ENCODE measurements at regions not wholly inside any gene's neighbourhood (a gene's known extent, or its start where the extent isn't known, plus 50 kb on each side); places are given as distances from the start of the nearest gene placed in this dataset.
A peak's percentile ranks its signal among the peaks of the same experiment; 100 is the strongest.

DNA sequence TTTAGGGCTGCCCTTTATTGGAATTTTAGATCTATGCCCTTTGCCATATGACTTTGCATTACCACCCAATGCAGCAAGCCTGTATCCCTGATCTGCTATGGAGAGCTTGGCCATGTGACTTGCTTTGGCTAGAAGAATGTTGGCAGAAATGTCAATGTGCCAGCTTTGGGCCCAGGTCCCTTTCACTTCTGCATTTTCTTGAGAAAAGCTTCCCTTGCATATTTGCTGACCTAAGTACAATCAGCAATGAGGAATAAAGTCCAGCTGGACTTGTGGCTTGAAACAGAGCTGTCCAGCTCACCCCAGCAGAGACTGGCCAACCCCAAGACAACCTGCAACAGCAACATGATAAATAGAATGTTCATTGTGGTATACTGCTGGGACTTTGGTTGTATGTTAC, 135.9 kb downstream of the PAH start:
- TF ChIP-seq POLR2AphosphoS5 (IDR thresholded peaks at IDR 0.05; ENCODE audit: low read depth, low read length) (no peak), TAF1 (IDR thresholded peaks at IDR 0.05; ENCODE audit: borderline replicate concordance, low read depth, low read length) (no peak), POLR2A (IDR thresholded peaks at IDR 0.05; ENCODE audit: low read depth, low read length) (no peak)
- no peak for DNase-seq (ENCODE audit: insufficient read length)
- no peak for FAIRE-seq

DNA sequence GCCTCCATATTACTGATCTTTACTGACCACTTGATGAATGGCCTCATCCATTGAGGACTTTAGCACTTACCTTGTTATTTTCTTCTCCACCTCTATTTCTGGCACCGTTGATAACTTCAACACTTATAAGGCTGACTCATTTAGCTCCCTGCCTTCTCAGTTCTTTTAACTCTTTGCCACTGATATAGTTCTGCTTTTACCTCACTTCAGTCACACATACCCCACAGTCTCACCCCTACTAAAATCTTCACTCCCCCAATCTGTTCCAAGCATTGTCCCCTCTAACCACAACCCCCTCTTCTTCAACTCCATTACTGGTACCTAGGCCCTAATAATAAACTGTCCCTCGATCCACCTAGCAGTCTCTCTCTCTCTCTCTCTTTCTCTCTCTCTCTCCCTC, 141.0 kb downstream of the PAH start:
- DNase-seq (ENCODE audit: insufficient read length) (no peak), FAIRE-seq (no peak)
- TF ChIP-seq POLR2AphosphoS5 (IDR thresholded peaks at IDR 0.05; ENCODE audit: low read depth, low read length): no peak
- TF ChIP-seq TAF1 (IDR thresholded peaks at IDR 0.05; ENCODE audit: borderline replicate concordance, low read depth, low read length): no peak
- no peak for TF ChIP-seq POLR2A (IDR thresholded peaks at IDR 0.05; ENCODE audit: low read depth, low read length)

DNA sequence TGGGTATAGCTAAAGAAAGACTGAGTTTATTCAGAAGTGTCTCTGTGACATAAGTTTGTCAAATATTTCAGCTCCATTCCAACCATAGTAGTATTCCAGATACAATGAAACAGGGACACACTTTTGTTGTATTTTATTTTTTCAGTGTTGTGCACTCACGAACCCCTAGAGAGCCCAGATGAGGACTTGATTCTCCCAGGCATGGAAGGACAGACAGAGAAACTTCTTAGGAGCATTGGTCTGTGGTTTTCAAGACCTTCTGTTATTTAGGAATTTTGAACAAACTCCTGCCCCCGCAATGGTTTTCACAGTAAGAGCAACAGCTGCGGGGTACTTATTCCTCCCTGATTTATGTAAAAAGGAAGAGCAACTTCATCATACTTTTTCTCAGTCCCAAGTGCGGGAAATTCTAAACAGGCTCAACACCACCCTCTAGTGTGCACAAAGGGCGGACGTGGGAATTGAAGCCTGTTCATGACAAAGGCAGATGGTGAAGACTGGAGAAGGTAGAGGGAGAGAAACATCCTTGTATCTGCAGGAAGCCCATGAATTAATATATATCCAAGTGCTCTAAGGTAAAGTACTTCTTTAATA, 147.6 kb downstream of the PAH start:
- DNase-seq (ENCODE audit: insufficient read length) (peak; percentile 9), FAIRE-seq (peak; percentile 95)
- TF ChIP-seq POLR2A (IDR thresholded peaks at IDR 0.05; ENCODE audit: low read depth, low read length): no peak
- TF ChIP-seq POLR2AphosphoS5 (IDR thresholded peaks at IDR 0.05; ENCODE audit: low read depth, low read length): no peak
- no peak for TF ChIP-seq TAF1 (IDR thresholded peaks at IDR 0.05; ENCODE audit: borderline replicate concordance, low read depth, low read length)

- no peak for FAIRE-seq
- no peak for TF ChIP-seq POLR2A (IDR thresholded peaks at IDR 0.05; ENCODE audit: low read depth, low read length)
- no peak for TF ChIP-seq TAF1 (IDR thresholded peaks at IDR 0.05; ENCODE audit: borderline replicate concordance, low read depth, low read length)
- no peak for TF ChIP-seq POLR2AphosphoS5 (IDR thresholded peaks at IDR 0.05; ENCODE audit: low read depth, low read length)
- no peak for DNase-seq (ENCODE audit: insufficient read length)
Observed at GRCh38 chr12:102766961-102767360, 150.1 kb downstream of the PAH start.

DNA sequence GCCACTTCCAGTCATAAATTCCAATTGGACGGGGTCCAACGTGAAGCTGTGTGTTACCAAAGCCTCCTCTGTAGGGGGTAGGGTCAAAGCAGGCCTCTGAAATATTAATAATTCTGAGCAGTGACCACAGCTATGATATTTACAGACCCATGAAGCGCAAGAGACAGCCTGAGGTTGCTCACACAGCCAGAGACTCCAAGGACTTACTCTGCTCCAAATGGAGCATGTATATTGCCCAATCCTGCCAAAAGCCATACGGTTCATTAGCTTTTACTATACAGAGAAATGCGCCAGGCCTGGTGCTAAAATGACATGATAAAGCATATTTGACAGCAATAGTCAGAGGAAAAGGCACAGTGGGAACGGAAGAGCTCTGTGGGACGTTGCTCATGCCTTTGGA, 151.3 kb downstream of the PAH start:
- no peak for DNase-seq (ENCODE audit: insufficient read length)
- TF ChIP-seq TAF1 (IDR thresholded peaks at IDR 0.05; ENCODE audit: borderline replicate concordance, low read depth, low read length) (no peak), POLR2A (IDR thresholded peaks at IDR 0.05; ENCODE audit: low read depth, low read length) (no peak), POLR2AphosphoS5 (IDR thresholded peaks at IDR 0.05; ENCODE audit: low read depth, low read length) (no peak)
- FAIRE-seq: no peak

GRCh38 chr12:102763471-102763870, 153.6 kb downstream of the PAH start:
- TF ChIP-seq TAF1 (IDR thresholded peaks at IDR 0.05; ENCODE audit: borderline replicate concordance, low read depth, low read length) (no peak), POLR2A (IDR thresholded peaks at IDR 0.05; ENCODE audit: low read depth, low read length) (no peak), POLR2AphosphoS5 (IDR thresholded peaks at IDR 0.05; ENCODE audit: low read depth, low read length) (no peak)
- DNase-seq (ENCODE audit: insufficient read length) (no peak), FAIRE-seq (no peak)

GRCh38 chr12:102763061-102763460, 154.0 kb downstream of the PAH start:
- DNase-seq (ENCODE audit: insufficient read length): no peak
- TF ChIP-seq POLR2AphosphoS5 (IDR thresholded peaks at IDR 0.05; ENCODE audit: low read depth, low read length) (no peak), TAF1 (IDR thresholded peaks at IDR 0.05; ENCODE audit: borderline replicate concordance, low read depth, low read length) (no peak), POLR2A (IDR thresholded peaks at IDR 0.05; ENCODE audit: low read depth, low read length) (no peak)
- no peak for FAIRE-seq

GRCh38 chr12:102760322-102760721, 156.7 kb downstream of the PAH start:
- DNase-seq (ENCODE audit: insufficient read length) (no peak), FAIRE-seq (no peak)
- no peak for TF ChIP-seq TAF1 (IDR thresholded peaks at IDR 0.05; ENCODE audit: borderline replicate concordance, low read depth, low read length)
- no peak for TF ChIP-seq POLR2AphosphoS5 (IDR thresholded peaks at IDR 0.05; ENCODE audit: low read depth, low read length)
- no peak for TF ChIP-seq POLR2A (IDR thresholded peaks at IDR 0.05; ENCODE audit: low read depth, low read length)

GRCh38 chr12:102759466-102759865, 157.6 kb downstream of the PAH start:
- FAIRE-seq: no peak
- TF ChIP-seq POLR2AphosphoS5 (IDR thresholded peaks at IDR 0.05; ENCODE audit: low read depth, low read length): no peak
- no peak for TF ChIP-seq POLR2A (IDR thresholded peaks at IDR 0.05; ENCODE audit: low read depth, low read length)
- no peak for TF ChIP-seq TAF1 (IDR thresholded peaks at IDR 0.05; ENCODE audit: borderline replicate concordance, low read depth, low read length)
- no peak for DNase-seq (ENCODE audit: insufficient read length)

GRCh38 chr12:102757882-102758226, 159.2 kb downstream of the PAH start:
- TF ChIP-seq POLR2AphosphoS5 (IDR thresholded peaks at IDR 0.05; ENCODE audit: low read depth, low read length): no peak
- no peak for TF ChIP-seq TAF1 (IDR thresholded peaks at IDR 0.05; ENCODE audit: borderline replicate concordance, low read depth, low read length)
- no peak for TF ChIP-seq POLR2A (IDR thresholded peaks at IDR 0.05; ENCODE audit: low read depth, low read length)
- DNase-seq (ENCODE audit: insufficient read length) (no peak), FAIRE-seq (no peak)

GRCh38 chr12:102757154-102757881, 159.7 kb downstream of the PAH start:
- DNase-seq (ENCODE audit: insufficient read length): no peak
- TF ChIP-seq POLR2AphosphoS5 (IDR thresholded peaks at IDR 0.05; ENCODE audit: low read depth, low read length): no peak
- no peak for TF ChIP-seq POLR2A (IDR thresholded peaks at IDR 0.05; ENCODE audit: low read depth, low read length)
- no peak for TF ChIP-seq TAF1 (IDR thresholded peaks at IDR 0.05; ENCODE audit: borderline replicate concordance, low read depth, low read length)
- FAIRE-seq: no peak

DNA sequence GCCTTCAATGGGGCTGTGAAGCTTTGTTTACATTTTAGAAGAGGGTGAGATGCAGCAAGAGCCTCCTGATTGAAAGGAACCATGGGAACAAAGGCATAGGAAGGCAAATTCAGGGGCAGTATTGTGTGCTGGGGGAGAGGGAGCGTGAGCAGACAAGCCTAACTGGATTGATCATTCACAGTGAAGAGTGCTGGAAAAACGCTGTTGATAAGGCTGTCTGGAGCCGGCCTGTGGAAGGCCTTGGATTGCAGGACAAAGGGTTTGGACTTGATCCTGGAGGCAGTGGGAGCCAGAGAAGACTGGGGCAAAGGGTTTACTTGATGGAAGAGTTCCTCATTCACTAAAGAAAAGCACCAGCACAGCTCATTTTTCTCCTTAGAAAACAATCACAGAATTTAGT, 160.5 kb downstream of the PAH start:
- FAIRE-seq (no peak), DNase-seq (ENCODE audit: insufficient read length) (no peak)

More for the DNA sequence above, 160.5 kb downstream of the PAH start:
- TF ChIP-seq POLR2A (IDR thresholded peaks at IDR 0.05; ENCODE audit: low read depth, low read length): no peak
- no peak for TF ChIP-seq POLR2AphosphoS5 (IDR thresholded peaks at IDR 0.05; ENCODE audit: low read depth, low read length)
- TF ChIP-seq TAF1 (IDR thresholded peaks at IDR 0.05; ENCODE audit: borderline replicate concordance, low read depth, low read length): no peak

All from GM12892 (cell line).